ENCODE measurements at regions not wholly inside any gene's neighbourhood (a gene's known extent, or its start where the extent isn't known, plus 50 kb on each side); places are given as distances from the start of the nearest gene placed in this dataset.

DNA sequence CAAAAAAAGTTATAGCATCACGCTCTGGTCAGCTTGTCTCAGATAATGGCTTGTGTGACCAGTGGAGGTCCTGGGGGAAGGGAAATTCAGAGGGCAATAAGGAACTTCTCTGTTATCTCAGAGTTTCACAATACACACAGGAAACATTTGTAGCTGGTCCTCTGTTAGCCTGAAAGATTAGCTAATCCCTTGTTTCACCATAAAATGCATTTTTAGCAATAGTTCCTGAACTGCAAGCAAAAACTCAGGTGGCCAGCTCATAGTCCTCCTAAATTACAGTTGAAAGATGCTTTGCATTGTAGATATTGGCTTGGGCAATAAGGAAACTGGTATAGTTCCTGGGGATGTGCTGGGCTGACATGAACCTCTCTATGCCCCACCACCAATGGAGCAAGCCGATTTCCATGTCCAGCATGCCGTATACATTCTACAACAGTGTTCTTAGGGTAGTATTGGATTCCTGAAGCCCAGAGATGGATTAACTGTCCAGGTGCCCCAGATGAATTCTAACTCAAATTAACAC, 141.5 kb upstream of the TBL1XR1 start (continued):
- TF ChIP-seq, protein P1, sequence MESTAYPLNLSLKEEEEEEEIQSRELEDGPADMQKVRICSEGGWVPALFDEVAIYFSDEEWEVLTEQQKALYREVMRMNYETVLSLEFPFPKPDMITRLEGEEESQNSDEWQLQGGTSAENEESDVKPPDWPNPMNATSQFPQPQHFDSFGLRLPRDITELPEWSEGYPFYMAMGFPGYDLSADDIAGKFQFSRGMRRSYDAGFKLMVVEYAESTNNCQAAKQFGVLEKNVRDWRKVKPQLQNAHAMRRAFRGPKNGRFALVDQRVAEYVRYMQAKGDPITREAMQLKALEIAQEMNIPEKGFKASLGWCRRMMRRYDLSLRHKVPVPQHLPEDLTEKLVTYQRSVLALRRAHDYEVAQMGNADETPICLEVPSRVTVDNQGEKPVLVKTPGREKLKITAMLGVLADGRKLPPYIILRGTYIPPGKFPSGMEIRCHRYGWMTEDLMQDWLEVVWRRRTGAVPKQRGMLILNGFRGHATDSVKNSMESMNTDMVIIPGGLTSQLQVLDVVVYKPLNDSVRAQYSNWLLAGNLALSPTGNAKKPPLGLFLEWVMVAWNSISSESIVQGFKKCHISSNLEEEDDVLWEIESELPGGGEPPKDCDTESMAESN (CRISPR knock-in tag; conservative IDR thresholded peaks at IDR 0.05): 0 out of 2 replicates have a peak, but pooled peaks have one; percentile 67
- TF ChIP-seq ZNF44 (CRISPR knock-in tag; IDR thresholded peaks at IDR 0.05) (no peak), BORCS8-MEF2B (CRISPR knock-in tag; IDR thresholded peaks at IDR 0.05) (no peak), EHMT2 (IDR thresholded peaks at IDR 0.05; ENCODE audit: borderline replicate concordance, low read depth, low read length) (peak; percentile 70; the same call in 1 of the 2 replicates), HCFC1 (IDR thresholded peaks at IDR 0.05; ENCODE audit: low read depth, low read length) (no peak), ZC3H13 (CRISPR knock-in tag; IDR thresholded peaks at IDR 0.05) (no peak), ZNF558 (CRISPR knock-in tag; IDR thresholded peaks at IDR 0.05; ENCODE audit: borderline replicate concordance) (no peak), ZNF605 (CRISPR knock-in tag; IDR thresholded peaks at IDR 0.05) (no peak), ZNF225 (CRISPR knock-in tag; IDR thresholded peaks at IDR 0.05) (no peak), ZEB1 (IDR thresholded peaks at IDR 0.05; ENCODE audit: insufficient replicate concordance, low read depth) (peak; percentile 80), ZSCAN30 (CRISPR knock-in tag; IDR thresholded peaks at IDR 0.05) (no peak), POGZ (CRISPR knock-in tag; IDR thresholded peaks at IDR 0.05) (peak; percentile 50; the same call in 1 of the 2 replicates), KMT2A (CRISPR knock-in tag; IDR thresholded peaks at IDR 0.05) (peak; percentile 56; the same call in 1 of the 2 replicates)
- TF ChIP-seq, protein P2, sequence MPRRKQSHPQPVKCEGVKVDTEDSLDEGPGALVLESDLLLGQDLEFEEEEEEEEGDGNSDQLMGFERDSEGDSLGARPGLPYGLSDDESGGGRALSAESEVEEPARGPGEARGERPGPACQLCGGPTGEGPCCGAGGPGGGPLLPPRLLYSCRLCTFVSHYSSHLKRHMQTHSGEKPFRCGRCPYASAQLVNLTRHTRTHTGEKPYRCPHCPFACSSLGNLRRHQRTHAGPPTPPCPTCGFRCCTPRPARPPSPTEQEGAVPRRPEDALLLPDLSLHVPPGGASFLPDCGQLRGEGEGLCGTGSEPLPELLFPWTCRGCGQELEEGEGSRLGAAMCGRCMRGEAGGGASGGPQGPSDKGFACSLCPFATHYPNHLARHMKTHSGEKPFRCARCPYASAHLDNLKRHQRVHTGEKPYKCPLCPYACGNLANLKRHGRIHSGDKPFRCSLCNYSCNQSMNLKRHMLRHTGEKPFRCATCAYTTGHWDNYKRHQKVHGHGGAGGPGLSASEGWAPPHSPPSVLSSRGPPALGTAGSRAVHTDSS (CRISPR knock-in tag; conservative IDR thresholded peaks at IDR 0.05): no peak
- TF ChIP-seq, protein P3, sequence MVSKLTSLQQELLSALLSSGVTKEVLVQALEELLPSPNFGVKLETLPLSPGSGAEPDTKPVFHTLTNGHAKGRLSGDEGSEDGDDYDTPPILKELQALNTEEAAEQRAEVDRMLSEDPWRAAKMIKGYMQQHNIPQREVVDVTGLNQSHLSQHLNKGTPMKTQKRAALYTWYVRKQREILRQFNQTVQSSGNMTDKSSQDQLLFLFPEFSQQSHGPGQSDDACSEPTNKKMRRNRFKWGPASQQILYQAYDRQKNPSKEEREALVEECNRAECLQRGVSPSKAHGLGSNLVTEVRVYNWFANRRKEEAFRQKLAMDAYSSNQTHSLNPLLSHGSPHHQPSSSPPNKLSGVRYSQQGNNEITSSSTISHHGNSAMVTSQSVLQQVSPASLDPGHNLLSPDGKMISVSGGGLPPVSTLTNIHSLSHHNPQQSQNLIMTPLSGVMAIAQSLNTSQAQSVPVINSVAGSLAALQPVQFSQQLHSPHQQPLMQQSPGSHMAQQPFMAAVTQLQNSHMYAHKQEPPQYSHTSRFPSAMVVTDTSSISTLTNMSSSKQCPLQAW (CRISPR knock-in tag; IDR thresholded peaks at IDR 0.05): 0 out of 2 replicates have a peak, but pooled peaks have one; percentile 46
- TF ChIP-seq, protein P4, sequence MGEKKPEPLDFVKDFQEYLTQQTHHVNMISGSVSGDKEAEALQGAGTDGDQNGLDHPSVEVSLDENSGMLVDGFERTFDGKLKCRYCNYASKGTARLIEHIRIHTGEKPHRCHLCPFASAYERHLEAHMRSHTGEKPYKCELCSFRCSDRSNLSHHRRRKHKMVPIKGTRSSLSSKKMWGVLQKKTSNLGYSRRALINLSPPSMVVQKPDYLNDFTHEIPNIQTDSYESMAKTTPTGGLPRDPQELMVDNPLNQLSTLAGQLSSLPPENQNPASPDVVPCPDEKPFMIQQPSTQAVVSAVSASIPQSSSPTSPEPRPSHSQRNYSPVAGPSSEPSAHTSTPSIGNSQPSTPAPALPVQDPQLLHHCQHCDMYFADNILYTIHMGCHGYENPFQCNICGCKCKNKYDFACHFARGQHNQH (CRISPR knock-in tag; IDR thresholded peaks at IDR 0.05): 0 out of 2 replicates have a peak, but pooled peaks have one; percentile 36
- TF ChIP-seq, protein P5, sequence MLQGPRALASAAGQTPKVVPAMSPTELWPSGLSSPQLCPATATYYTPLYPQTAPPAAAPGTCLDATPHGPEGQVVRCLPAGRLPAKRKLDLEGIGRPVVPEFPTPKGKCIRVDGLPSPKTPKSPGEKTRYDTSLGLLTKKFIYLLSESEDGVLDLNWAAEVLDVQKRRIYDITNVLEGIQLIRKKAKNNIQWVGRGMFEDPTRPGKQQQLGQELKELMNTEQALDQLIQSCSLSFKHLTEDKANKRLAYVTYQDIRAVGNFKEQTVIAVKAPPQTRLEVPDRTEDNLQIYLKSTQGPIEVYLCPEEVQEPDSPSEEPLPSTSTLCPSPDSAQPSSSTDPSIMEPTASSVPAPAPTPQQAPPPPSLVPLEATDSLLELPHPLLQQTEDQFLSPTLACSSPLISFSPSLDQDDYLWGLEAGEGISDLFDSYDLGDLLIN (CRISPR knock-in tag; IDR thresholded peaks at IDR 0.05; ENCODE audit: borderline replicate concordance): no peak
